ENCODE measurements at regions not wholly inside any gene's neighbourhood (a gene's known extent, or its start where the extent isn't known, plus 50 kb on each side); places are given as distances from the start of the nearest gene placed in this dataset.

DNA sequence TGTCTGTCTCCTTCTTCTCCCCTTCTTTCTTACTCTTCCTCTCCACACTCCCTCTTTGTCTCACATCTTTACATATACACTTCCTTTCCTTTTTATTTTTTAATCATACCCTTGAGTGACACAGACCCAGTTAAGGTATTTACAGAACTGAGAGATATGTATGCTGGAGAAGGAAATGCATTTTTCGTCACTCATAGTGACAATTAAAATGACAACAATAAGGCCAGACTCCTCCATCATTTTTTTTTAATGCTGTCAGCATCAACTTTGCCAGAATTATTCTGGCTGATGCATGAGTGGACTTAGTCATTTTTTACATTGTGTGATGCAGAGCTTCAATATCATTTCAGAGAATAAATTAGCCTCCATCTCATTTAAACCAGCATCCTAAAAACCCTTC is 272.9 kb downstream of the TMEM38B start:
- Mint-ChIP-seq H3K4me1 (no peaks in the 10 kb centered on the region), H3K27me3 (no peaks in the 10 kb centered on the region), H3K9me3 (no peaks in the 10 kb centered on the region), H3K27ac (no peak overlapping the region), H3K36me3 (ENCODE audit: low read depth) (no peaks in the 10 kb centered on the region), H3K4me3 (no peak overlapping the region)
- DNase-seq: no peak
- intact Hi-C loops (cut with micrococcal nuclease): no loop called here

GRCh38 chr9:105967797-105968196 is 273.5 kb downstream of the TMEM38B start:
- intact Hi-C loops (cut with micrococcal nuclease): no loop called here
- no peak overlapping the region for H3K4me3 Mint-ChIP-seq
- H3K4me1 Mint-ChIP-seq: no peaks in the 10 kb centered on the region
- no peaks in the 10 kb centered on the region for H3K36me3 Mint-ChIP-seq (ENCODE audit: low read depth)
- no peak overlapping the region for H3K27ac Mint-ChIP-seq
- no peak for DNase-seq
- no peaks in the 10 kb centered on the region for H3K9me3 Mint-ChIP-seq
- H3K27me3 Mint-ChIP-seq: no peaks in the 10 kb centered on the region

GRCh38 chr9:105968811-105969466 is 274.6 kb downstream of the TMEM38B start:
- Mint-ChIP-seq H3K36me3 (ENCODE audit: low read depth) (no peaks in the 10 kb centered on the region), H3K27me3 (no peaks in the 10 kb centered on the region), H3K4me3 (no peak overlapping the region), H3K4me1 (no peaks in the 10 kb centered on the region), H3K27ac (no peak overlapping the region), H3K9me3 (no peaks in the 10 kb centered on the region)
- DNase-seq: no peak
- intact Hi-C loops (cut with micrococcal nuclease): no loop called here

GRCh38 chr9:105969636-105970035 is 275.3 kb downstream of the TMEM38B start:
- H3K4me3 Mint-ChIP-seq: no peak overlapping the region

DNA sequence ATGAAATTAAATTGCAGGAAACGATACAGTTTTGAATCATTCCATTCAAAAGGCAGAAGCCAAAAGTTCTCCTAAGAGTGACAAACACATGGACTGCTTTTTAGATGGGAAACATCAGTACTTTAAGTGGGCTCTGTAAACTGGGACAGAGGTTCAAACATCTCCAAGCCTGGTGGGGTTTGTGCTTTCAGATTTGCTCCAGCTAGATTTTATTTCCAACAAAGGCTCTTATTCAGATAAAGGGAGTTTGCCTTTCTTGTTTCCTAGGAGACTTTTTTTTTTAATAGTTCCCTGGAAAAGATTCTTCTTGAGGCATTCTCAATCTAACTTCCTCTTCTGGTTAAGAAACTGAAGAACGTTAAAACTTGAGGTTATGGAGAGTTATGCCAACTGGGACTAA is 277.6 kb downstream of the TMEM38B start:
- Mint-ChIP-seq H3K27ac (no peak overlapping the region), H3K9me3 (no peaks in the 10 kb centered on the region), H3K4me3 (no peak overlapping the region), H3K4me1 (no peaks in the 10 kb centered on the region), H3K36me3 (ENCODE audit: low read depth) (no peaks in the 10 kb centered on the region), H3K27me3 (no peaks in the 10 kb centered on the region)
- no peak for DNase-seq
- intact Hi-C loops (cut with micrococcal nuclease): no loop called here

More at GRCh38 chr9:105969636-105970035, 275.3 kb downstream of the TMEM38B start:
- H3K4me1 Mint-ChIP-seq: no peaks in the 10 kb centered on the region
- no peak for DNase-seq
- H3K9me3 Mint-ChIP-seq: no peaks in the 10 kb centered on the region
- H3K27ac Mint-ChIP-seq: no peak overlapping the region
- intact Hi-C loops (cut with micrococcal nuclease): no loop called here
- no peaks in the 10 kb centered on the region for H3K27me3 Mint-ChIP-seq
- no peaks in the 10 kb centered on the region for H3K36me3 Mint-ChIP-seq (ENCODE audit: low read depth)

DNA sequence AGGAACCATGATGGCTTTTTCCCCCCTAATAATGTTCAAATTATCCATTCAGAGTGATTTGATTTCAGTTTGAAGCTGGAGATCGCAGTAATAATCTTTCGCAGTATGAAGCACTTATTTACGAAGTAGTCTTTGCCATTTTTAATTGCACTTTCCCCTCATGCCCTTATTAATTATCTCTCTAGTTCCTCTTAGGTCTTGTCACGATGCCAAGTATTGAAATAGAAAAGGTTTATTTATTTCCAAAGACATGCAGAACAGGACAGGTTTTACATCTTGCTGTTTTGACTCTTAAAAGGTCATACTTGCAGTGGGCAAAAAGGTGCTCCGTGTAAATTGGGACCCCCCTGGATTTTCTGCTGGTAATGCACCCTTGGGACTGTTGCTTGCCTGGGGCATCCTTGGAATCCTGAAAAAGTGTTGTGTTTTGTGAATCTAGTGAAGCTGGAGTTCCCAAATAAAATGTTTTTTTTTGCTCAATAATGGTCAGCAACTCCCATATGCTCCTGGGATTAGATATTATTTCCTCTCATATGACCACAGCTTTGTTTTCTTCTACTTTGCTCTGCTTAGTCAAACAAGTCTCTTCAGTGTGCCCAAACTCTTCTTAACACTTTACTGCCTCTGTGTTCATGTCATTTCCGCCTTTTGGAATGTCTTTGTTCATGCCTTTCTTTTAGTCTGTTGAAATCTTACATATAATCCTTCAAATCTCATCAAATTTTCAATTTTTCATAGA is 278.3 kb downstream of the TMEM38B start:
- H3K27me3 Mint-ChIP-seq: no peaks in the 10 kb centered on the region
- H3K27ac Mint-ChIP-seq: no peak overlapping the region
- H3K9me3 Mint-ChIP-seq: no peaks in the 10 kb centered on the region
- H3K4me1 Mint-ChIP-seq: no peaks in the 10 kb centered on the region
- intact Hi-C loops (cut with micrococcal nuclease): no loop called here
- no peaks in the 10 kb centered on the region for H3K36me3 Mint-ChIP-seq (ENCODE audit: low read depth)
- no peak for DNase-seq
- H3K4me3 Mint-ChIP-seq: no peak overlapping the region

- Mint-ChIP-seq H3K27me3 (no peaks in the 10 kb centered on the region), H3K27ac (no peak overlapping the region), H3K4me3 (no peak overlapping the region), H3K4me1 (no peaks in the 10 kb centered on the region), H3K9me3 (no peaks in the 10 kb centered on the region), H3K36me3 (ENCODE audit: low read depth) (no peaks in the 10 kb centered on the region)
- no peak for DNase-seq
- intact Hi-C loops (cut with micrococcal nuclease): no loop called here
These were observed 279.6 kb downstream of the TMEM38B start for GRCh38 chr9:105973951-105974351.

- Mint-ChIP-seq H3K9me3 (no peaks in the 10 kb centered on the region), H3K27ac (no peak overlapping the region)
- intact Hi-C loops (cut with micrococcal nuclease): no loop called here
These were observed 281.7 kb downstream of the TMEM38B start for GRCh38 chr9:105975886-105976645.

GRCh38 chr9:105978336-105978735 is 284.0 kb downstream of the TMEM38B start:
- Mint-ChIP-seq H3K4me3 (no peak overlapping the region), H3K27me3 (no peaks in the 10 kb centered on the region), H3K27ac (no peak overlapping the region), H3K36me3 (ENCODE audit: low read depth) (no peaks in the 10 kb centered on the region), H3K9me3 (no peaks in the 10 kb centered on the region), H3K4me1 (no peaks in the 10 kb centered on the region)
- DNase-seq: no peak
- intact Hi-C loops (cut with micrococcal nuclease): no loop called here

More at GRCh38 chr9:105975886-105976645, 281.7 kb downstream of the TMEM38B start:
- Mint-ChIP-seq H3K27me3 (no peaks in the 10 kb centered on the region), H3K4me3 (no peak overlapping the region), H3K4me1 (no peaks in the 10 kb centered on the region), H3K36me3 (ENCODE audit: low read depth) (no peaks in the 10 kb centered on the region)
- no peak for DNase-seq

DNA sequence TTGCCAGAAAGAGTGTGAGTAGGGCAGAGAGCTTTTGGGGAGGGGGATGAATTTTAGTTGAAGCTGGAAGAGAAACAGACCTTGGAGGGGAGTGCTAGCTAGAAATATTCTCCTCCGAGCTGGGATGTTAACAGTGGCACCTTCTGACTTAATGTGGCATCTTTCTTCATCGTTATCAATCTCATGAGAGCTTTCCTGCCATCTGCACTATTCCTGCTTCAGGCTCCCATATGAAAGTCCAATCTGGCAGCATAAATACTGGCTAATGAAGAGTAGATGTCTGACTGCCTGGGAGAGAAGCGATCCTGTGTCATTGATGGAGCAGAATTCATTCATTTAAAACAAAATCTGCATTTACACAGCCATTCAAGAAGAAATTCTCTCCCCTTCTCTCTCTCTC is 284.5 kb downstream of the TMEM38B start:
- no peaks in the 10 kb centered on the region for H3K4me1 Mint-ChIP-seq
- no peak overlapping the region for H3K4me3 Mint-ChIP-seq
- DNase-seq: no peak
- no peaks in the 10 kb centered on the region for H3K9me3 Mint-ChIP-seq
- H3K27ac Mint-ChIP-seq: no peak overlapping the region
- H3K27me3 Mint-ChIP-seq: no peaks in the 10 kb centered on the region
- no peaks in the 10 kb centered on the region for H3K36me3 Mint-ChIP-seq (ENCODE audit: low read depth)
- intact Hi-C loops (cut with micrococcal nuclease): no loop called here

GRCh38 chr9:105979290-105979689 is 284.9 kb downstream of the TMEM38B start:
- H3K4me1 Mint-ChIP-seq: no peaks in the 10 kb centered on the region
- no peak overlapping the region for H3K27ac Mint-ChIP-seq
- H3K9me3 Mint-ChIP-seq: no peaks in the 10 kb centered on the region
- H3K36me3 Mint-ChIP-seq (ENCODE audit: low read depth): no peaks in the 10 kb centered on the region
- no peak overlapping the region for H3K4me3 Mint-ChIP-seq
- H3K27me3 Mint-ChIP-seq: no peaks in the 10 kb centered on the region
- DNase-seq: no peak
- intact Hi-C loops (cut with micrococcal nuclease): no loop called here

DNA sequence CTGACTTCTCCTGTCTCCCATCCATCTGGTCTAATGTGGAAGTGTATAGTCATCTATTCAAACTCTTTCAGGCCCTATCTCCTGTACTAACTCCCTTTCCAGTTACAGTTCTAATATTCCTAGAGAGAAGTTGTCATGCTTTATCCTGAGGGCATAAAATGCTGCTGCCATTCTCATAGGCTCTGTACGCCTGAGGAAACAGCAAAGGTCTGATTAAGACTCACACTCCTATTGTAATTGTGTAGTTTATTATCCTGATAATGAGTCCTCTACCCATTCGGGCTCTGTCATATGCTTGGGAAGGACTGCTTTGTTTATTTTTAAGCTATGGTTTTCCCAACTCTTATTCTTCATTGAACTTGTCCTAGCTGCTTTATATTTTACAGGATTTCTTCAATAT is 290.4 kb downstream of the TMEM38B start:
- no peaks in the 10 kb centered on the region for H3K36me3 Mint-ChIP-seq (ENCODE audit: low read depth)
- no peaks in the 10 kb centered on the region for H3K27me3 Mint-ChIP-seq
- no peak overlapping the region for H3K4me3 Mint-ChIP-seq
- DNase-seq: no peak
- no peaks in the 10 kb centered on the region for H3K9me3 Mint-ChIP-seq
- intact Hi-C loops (cut with micrococcal nuclease): no loop called here
- no peaks in the 10 kb centered on the region for H3K4me1 Mint-ChIP-seq
- no peak overlapping the region for H3K27ac Mint-ChIP-seq

- no peak overlapping the region for H3K27ac Mint-ChIP-seq
- no peak for DNase-seq
- H3K27me3 Mint-ChIP-seq: no peaks in the 10 kb centered on the region
- no peaks in the 10 kb centered on the region for H3K9me3 Mint-ChIP-seq
- intact Hi-C loops (cut with micrococcal nuclease): no loop called here
- H3K4me3 Mint-ChIP-seq: no peak overlapping the region
- H3K4me1 Mint-ChIP-seq: no peaks in the 10 kb centered on the region
- no peaks in the 10 kb centered on the region for H3K36me3 Mint-ChIP-seq (ENCODE audit: low read depth)
These were observed 298.9 kb downstream of the TMEM38B start for GRCh38 chr9:105993116-105993854.
